ENCODE measurements at regions not wholly inside any gene's neighbourhood (a gene's known extent, or its start where the extent isn't known, plus 50 kb on each side); places are given as distances from the start of the nearest gene placed in this dataset.

- TF ChIP-seq POLR2A (IDR thresholded peaks at IDR 0.05; ENCODE audit: low read depth, low read length) (no peak), POLR2AphosphoS5 (IDR thresholded peaks at IDR 0.05; ENCODE audit: insufficient read depth, low read depth, low read length) (no peak), MYC (IDR thresholded peaks at IDR 0.05; ENCODE audit: low read depth, low read length) (no peak), EZH2 (IDR thresholded peaks at IDR 0.05; ENCODE audit: borderline replicate concordance, low read depth, low read length, severe bottlenecking) (no peak), CTCF (IDR thresholded peaks at IDR 0.05; ENCODE audit: extremely low read depth in 1 of 2, insufficient read depth in 1 of 2, low read depth in 1 of 2, low read length in 2 of 2) (no peak)
Measured at GRCh38 chr7:96526496-96526895, 183.2 kb downstream of the SEM1 start.
